HG02885 (cell line): ENCODE measurements at regions not wholly inside any gene's neighbourhood (a gene's known extent, or its start where the extent isn't known, plus 50 kb on each side); places are given as distances from the start of the nearest gene placed in this dataset.
"Not testable (repeated sequence)": the region's sequence is repeated elsewhere in the genome, so short reads cannot be mapped to it uniquely, and the experiment has no call there.

ENCODE experiments used
- ATAC-seq: cut with Tn5 transposase; IDR thresholded peaks from one replicate; pipeline ENCODE4 v1.9.1; 2021; ENCODE audit warnings: mild to moderate bottlenecking; ENCODE audit not compliant: unreplicated experiment, poor library complexity

GRCh38 chr11:92588393-92588792 lies 363.8 kb downstream of the FAT3 start:
- ATAC-seq = no peak

- no peak for ATAC-seq
Measured at GRCh38 chr11:92589512-92589911, 364.9 kb downstream of the FAT3 start.

GRCh38 chr11:92591521-92591920 lies 366.9 kb downstream of the FAT3 start:
- ATAC-seq = no peak

GRCh38 chr11:92594251-92594650 lies 369.6 kb downstream of the FAT3 start:
- ATAC-seq = no peak

GRCh38 chr11:92595052-92595451 lies 370.4 kb downstream of the FAT3 start:
- no peak for ATAC-seq

GRCh38 chr11:92596596-92597317 lies 372.1 kb downstream of the FAT3 start:
- ATAC-seq = no peak

- no peak for ATAC-seq
Measured at GRCh38 chr11:92601048-92601447, 368.4 kb upstream of the MTNR1B start.

- no peak for ATAC-seq
Measured at GRCh38 chr11:92605667-92606066, 363.8 kb upstream of the MTNR1B start.

GRCh38 chr11:92607969-92608722 lies 361.3 kb upstream of the MTNR1B start:
- ATAC-seq = no peak

- no peak for ATAC-seq
Measured at GRCh38 chr11:92611157-92611556, 358.3 kb upstream of the MTNR1B start.

- ATAC-seq = not testable (repeated sequence)
Measured at GRCh38 chr11:92618020-92618419, 351.4 kb upstream of the MTNR1B start.

GRCh38 chr11:92623055-92623454 lies 346.4 kb upstream of the MTNR1B start:
- ATAC-seq = no peak

- ATAC-seq = no peak
Measured at GRCh38 chr11:92625894-92626293, 343.6 kb upstream of the MTNR1B start.

- no peak for ATAC-seq
Measured at GRCh38 chr11:92626624-92627023, 342.8 kb upstream of the MTNR1B start.

GRCh38 chr11:92627615-92628256 lies 341.7 kb upstream of the MTNR1B start:
- ATAC-seq = no peak

- ATAC-seq = no peak
Measured at GRCh38 chr11:92628401-92629292, 340.8 kb upstream of the MTNR1B start.

GRCh38 chr11:92632495-92632894 lies 337.0 kb upstream of the MTNR1B start:
- ATAC-seq = no peak

- no peak for ATAC-seq
Measured at GRCh38 chr11:92633820-92634219, 335.6 kb upstream of the MTNR1B start.

GRCh38 chr11:92636543-92637188 lies 332.8 kb upstream of the MTNR1B start:
- ATAC-seq = no peak

- no peak for ATAC-seq
Measured at GRCh38 chr11:92638678-92639077, 330.8 kb upstream of the MTNR1B start.
